ENCODE measurements at regions not wholly inside any gene's neighbourhood (a gene's known extent, or its start where the extent isn't known, plus 50 kb on each side); places are given as distances from the start of the nearest gene placed in this dataset.
"Not testable (repeated sequence)": the region's sequence is repeated elsewhere in the genome, so short reads cannot be mapped to it uniquely, and the experiment has no call there.

DNA sequence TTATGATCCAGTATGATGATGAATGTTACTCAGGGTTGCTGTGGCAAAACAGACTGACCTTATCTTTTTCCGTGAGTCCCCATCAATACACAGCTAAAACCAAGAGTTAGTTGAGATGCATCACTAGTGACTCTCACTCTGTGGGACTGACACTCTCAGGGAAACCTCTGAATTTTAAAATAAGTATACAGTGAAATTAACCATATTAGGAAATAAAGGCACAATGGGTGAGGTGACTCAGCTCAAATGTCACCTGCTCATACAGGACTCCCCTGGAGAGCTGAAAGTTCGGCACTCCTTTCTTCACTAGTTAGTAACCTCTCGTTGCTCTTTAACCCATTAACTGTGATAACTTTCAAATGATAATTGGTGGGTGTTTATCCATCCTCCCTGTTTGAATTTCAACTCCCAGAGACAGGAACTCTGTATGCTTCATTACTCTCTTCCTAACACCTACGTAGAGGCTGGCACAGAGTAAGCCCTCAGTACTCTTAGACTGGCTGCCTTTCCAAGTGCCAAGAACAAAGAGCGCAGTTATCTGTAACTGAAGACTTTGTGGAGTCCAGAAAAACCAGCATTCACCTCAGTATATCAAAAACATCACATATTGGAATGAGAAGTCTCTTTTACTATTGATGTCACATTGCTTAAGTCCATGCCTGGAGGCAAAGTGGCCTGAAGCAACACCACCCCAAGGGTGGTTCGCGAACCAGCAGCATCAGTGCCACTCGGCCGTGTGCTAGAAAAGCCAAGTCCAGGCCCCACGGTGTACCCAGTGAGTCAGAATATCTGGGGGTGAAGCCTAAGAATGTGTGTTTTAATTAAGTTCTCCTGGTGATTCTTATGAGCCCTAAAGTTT, 91.1 kb downstream of the NIBAN1 start:
- DNase-seq, result no peak

DNA sequence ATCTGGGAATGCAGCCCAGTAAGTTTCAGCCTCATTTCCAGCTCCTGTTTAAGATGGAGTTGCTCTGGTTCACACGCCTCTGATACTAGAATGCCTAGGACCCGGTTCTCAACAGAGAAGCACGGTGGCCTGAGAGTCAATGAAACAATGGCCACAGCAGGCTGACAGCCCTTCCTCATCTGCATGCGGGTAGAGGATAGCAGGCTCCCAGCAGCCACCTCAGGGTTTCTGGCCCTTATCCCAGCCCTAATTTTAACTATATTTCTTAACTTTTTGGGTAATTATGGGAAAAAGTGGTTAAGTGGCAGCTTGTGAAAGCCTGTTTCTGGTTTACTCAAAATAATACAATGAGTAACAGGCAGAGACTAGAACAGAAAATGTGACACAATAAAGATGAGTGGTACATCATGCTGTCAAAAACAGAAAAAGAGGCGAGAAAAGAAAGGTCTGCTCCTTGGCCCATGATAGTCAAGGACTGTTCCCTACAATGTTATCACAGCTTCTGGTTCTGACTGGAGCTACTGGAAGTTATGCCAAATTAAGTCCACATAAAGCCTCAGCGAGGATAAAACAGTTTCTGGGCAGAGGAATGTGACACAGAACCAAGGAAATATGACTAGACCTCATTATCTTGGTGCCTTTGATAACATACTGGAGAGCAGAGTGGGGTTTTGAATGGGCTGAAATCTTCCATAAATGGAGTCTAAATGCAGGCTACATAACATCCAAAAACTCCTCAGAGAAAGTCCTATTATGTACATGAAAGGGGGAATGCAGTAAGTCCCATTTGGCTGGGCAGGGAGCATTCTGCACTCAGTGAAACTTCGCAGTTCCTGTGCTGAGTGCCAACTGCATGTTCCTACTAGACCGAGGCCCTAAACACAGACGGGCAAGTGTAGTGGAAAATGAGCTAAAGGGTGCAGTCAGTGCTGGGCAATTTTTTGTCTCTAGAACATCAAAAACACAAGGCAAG, 92.1 kb downstream of the NIBAN1 start:
- DNase-seq, result no peak

DNA sequence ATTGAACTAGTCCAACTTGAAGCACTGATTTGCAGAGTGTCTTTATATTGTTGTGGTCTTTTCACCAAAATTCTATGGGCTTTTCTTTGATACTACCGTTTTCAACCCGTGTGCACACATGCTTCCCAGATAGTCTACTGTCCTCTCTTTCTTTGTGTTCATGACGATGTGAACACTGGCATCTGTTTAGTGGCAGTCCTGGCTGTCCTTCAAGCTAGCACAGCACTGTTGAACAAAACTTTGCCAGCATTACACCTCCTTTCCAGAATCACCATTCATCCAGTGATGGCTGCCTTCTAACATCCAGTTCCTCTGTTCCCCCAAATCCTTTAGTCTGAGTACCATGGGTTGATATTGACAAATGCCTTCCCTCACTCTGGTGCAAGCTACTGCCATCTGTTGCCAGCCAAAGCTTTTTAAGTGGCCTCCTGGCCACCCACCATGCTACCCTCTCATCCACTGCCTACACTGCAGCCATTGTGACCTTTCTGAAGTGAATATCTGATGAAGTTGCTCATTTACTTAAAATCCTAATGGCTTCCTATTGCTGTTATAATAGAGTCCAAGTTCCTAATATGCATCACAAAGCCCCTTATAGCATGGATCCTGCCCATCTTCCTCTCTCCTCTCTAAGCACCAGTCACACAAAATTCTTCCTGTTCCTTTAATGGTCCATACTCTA, 94.3 kb downstream of the NIBAN1 start:
- no peak for DNase-seq

DNA sequence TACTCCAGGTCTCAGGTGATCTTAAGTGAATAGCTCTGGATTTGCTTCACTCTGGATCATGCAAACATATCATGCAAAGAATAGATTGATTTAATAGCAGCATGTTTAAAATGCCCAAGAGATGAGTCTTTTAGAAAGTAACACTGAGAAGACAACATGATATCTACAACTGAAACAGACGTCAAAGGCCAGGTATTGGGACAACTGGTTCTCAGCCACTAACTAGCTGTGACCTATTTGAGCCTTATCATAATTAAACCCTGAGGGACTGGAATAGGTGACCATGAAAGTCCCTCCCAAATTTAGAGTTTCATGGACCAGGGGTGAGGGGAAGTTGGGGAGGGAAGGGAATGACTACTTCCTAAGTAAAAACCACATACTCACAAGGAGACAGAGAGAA, 95.7 kb downstream of the NIBAN1 start:
- no peak for DNase-seq

DNA sequence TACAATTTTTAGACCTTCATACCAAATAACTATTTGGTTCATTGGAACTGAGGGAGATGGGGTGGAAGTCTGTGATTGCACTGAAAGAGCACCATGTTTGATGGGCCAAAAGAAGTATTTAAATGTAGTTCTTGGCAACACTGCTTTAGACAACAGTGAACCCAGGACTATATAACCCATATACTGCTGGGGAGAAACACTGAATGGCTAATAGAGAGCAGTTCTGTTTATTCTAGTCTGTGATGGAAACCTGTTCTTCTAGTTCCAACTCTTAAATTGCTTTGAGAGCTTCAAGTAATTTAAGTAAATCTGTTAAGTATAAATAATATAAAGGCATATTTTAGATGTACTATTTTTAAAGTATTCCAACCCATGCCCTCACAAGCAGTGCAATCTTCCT, 96.3 kb downstream of the NIBAN1 start:
- DNase-seq, result no peak

DNA sequence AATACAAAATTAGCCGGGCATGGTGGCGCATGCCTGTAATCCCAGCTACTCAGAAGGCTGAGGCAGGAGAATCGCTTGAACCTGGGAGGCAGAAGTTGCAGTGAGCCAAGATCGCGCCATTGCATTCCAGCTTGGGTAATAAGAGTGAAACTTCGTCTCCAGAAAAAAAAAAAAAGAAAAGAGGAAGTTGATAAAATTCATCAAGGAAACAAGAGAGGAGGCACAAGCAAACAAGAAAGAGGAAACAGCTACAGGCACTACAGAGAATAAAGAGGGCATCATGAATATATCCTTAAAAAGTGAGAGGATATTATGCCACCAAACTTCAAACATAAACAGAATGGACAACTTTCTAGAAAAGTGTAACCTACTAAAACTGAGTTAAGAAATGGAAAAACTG, 98.3 kb downstream of the NIBAN1 start:
- DNase-seq, result not testable (repeated sequence)

DNA sequence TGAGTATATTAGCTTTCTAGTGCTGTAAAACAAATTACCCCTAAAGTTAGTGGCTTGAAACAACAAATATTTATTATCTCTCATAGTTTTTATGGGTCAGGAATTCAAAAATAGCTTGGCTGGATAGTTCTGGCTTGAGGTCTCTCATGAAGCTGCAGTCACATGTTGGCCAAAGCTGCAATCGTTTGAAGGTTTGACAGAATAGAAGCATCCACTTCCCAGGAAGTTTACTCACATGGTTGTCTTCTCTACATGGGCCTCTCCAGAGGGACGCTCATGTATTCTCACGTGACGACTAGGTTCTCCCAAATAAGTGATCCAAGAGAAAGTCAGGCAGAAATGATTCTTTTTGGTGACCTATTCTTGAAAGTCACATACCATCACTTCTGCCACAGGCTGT, 99.1 kb downstream of the NIBAN1 start:
- DNase-seq, result no peak

DNA sequence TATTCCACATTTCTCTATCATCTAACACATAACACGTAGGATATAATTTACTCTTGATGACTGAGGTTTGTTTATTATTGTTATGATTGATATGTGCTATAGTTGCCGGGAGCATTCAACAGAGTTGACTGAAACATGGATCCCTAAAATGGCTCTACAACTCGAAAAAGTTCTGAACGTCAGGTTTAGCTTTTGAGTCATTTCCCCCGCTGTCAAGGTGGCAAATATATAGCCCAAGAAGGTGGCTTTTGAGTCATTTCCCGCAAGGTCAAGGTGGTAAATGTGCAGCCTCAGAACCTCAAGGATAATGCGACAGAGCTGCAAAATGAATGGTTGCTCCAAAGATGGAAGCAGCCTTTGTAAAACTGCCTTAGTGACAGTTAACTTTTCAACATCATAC, 104.0 kb downstream of the NIBAN1 start:
- no peak for DNase-seq

DNA sequence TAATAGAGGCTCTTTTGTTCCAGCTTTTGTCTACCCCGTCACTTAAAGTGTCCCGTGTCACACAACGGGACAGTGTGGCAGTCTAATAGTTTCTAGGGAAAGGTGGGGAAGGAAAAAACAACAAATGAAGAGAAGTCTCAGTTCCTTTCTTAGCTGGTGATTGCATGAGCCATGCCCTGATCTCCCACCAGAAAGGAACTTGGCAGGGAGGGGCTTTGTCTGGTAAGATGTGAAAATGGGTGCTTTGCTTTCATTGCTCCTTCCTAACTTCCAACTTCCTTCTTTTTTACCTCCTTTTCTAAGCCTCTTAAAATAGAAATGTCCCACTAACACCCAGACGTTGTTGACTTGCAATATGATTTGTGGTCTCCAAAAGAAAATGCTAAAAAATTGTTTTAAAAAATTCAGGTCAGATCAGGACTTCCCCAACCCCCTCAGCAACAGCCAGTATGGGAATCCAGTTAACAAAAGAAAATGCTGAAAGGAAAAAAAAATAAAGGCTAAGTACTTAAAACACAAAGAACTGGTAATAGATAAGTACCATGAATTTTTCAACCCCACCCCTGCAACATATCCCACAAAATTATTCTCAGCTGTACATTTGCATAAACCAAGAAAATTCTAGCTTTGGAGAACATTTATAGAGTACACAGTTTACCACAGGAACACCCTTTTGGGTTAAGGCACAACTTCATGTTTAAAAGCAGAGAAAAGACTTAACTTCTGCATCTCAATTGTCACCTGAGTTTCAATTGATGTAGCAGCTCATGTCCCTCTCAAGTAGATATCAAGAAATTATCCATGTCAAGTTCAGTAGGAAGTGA, 106.2 kb downstream of the NIBAN1 start:
- no peak for DNase-seq

DNA sequence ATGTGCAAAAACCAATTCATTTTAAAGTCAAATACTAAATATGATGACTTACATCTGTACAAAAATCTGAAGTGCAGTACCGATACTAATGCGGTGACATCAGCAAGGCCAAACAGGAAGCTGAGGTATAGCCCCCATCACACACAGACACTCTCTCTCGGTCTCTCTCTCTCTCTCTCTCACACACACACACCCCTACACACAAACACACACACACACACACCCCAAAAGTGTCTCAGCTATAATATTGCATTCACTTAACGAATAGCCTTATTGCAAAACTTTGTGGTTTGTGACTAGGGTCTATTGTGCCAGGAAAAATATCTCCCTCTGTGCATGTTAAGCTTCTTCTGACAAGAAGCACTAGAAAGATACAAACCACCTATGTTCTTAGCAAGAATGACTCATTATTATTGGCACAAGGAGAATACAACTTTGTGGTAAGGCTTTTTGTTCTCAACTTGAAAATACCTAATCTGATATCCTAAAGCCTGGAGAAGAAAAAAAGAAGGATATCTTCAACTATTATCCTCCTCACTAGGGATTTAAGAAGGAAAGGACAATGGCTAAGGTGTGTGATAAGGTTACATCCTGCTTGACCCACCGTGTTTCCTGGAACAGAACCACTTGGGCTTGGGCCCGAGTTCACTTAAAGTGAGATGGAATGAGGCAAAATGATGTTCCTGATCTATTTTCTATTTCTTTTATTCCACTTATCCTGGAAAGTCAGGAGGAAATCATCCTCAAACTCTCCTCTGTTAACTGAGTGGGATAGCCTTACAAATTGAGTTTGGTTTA, 107.1 kb downstream of the NIBAN1 start:
- no peak for DNase-seq

DNA sequence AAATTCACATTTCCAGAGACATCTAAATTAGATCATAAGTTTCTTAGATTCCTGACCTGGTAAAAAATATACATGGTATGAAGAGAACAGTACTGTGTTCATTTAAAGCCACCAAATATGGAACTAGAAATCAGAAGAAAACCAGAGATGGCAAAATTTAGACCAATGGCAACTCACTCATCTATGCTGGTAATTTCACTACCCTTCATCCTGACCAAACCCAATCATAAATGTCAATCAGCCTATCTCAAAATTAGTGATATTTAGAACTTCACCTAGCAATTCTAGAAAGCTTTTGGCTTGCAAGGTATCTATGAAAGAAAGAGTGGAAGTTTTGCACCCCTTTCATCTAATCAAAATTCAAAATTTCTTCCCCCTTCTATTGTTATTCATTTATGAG, 107.7 kb downstream of the NIBAN1 start:
- DNase-seq, result no peak

DNA sequence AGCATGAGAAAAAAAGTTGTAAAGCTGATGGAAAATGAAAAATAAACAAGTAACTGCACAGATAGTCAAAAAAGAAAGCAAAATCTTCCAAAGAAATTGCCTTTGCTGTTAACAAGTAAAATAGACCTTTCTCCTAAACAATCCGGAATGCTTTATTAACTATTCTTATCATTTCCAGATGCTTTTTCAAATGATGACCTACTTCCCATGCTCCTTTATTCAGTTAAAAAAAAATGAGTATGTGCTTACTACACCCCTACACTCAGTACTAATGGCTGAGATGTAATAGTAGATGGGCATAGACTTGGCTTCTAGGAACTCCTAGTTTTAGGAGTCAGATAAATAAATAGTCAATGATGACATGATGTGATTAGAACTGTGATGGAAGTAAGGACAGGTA, 108.5 kb downstream of the NIBAN1 start:
- no peak for DNase-seq

DNA sequence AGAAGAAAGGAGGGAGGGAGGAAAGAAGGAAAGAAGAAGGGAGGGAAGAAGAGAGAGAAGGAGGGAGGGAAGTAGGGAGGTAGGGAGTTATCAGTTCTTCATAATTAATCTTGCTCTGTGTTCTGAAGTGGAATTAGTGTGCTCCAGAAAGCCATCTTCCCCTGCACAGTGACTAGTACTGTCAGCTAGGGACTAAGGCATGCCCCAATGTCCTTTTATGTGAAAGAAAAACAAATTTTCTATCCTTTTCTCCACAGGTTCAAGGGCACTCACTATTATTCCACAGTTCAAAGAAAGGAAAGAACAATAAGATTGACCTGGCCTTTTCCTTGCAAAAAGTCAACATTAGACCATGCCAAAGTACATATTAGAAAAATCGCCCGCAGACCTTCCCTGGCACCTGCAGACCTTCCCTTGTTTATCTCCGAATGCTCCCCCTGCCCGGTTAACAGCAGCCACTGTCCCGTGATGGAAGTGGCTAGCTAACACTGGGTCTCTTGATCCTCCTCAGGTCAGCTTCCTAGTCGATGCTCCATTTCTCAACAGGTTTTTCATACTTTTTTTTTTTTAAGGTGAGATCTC, 107.2 kb upstream of the EDEM3 start:
- DNase-seq, result peak; percentile 3

DNA sequence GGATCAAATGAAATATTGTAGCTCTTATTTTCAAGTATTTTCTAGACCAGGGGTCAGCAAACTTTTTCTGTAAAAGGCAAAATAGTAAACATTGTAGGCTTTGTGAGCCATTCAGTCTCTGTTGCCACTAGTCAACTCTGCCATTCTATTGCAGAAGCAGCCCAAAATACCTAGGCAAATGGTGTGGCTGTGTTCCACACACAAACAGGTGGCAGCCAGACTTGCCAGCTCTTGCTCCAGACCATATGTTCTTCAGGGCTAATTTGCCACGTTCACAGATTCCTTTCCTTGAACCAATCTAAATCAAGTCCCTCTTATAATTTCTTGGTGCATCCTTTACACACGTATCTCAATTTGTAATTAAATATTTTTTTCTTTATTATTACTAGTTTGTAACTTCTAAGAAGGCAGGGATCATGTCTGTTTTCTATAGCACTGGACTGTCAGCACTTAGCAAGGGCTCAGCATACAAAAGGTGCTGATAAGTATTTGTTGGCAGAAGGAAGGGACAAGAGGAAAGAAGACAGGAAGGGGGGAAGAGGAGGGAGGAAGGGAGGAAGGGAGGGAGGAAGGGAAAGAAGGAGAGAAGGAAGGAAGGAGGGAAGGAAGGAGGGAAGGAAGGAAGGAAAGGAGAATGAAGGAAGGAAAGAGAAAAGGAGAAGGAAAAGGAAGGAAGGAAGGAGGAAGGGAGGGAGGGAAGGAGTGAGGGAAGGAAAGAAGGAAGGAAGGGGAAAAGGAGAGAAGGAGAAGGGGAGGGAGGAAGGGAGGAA, 106.5 kb upstream of the EDEM3 start:
- no peak for DNase-seq

DNA sequence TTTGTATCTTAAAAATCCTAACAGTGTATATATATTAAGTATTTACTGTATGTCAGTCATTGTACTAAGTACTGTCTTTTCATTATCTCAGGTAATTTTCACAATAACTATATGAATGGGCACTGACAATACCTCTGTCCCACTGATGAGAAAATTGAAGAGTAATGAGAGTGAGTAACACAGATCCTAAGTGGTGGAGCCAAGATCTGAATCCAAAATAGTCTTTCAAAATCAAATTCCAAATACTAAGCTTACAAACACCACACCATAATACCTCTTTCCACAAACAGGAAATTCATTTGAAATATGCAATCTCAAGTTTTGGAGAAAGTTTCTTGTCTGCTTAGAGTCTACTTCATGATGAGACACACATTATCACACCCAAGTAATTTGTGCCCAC, 105.9 kb upstream of the EDEM3 start:
- no peak for DNase-seq

DNA sequence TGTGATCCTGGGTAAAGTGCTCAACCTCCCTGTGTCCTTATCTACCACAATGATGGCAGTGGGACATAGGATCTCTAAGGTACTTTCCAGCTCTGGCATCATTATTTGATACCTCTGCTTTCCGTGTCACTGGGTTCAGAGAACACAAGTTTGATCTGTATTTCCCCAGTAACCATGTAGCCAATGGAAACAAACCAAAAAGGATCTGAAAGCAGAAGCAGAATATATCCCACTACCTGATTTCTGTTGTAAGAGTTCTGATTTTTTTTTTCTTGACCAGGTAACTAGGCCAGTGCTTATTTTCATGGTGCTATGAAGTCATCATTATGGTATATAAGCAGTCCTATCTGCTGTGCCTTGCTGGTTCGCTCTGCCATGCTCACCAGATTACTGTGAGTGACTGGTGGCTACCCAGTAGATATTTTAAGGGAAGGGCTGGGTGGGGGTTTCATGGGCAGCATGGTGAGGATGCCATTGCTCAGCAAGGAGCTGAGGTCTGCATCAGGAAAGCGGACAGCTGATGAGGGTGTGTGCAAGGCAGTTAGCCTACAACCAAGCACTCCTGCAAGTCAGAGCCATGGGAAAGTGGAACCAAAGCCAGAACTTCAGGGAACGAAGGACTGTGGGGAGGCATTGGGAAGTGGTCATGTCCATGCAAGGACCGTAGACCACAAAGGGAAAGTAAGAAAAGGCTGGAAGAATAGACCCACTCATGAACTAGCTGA, 104.9 kb upstream of the EDEM3 start:
- DNase-seq, result no peak

DNA sequence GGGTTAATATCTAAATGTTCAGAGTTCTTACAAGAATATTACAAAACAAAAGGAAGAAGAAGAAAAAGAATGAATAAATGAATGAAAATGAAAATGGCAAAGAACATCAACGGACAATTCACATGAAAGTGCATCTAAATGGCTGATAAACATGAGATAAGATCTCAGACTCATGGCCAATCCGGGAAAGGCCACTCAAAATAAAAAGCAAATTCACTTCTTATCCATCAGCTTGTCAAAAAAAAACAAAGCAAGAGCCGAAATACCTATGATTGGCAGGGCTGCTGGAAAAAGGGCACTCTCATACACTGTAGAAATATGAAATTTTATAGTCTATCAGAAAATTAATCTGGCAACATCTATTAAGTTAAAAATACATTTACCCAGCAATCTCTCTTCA, 103.6 kb upstream of the EDEM3 start:
- no peak for DNase-seq

DNA sequence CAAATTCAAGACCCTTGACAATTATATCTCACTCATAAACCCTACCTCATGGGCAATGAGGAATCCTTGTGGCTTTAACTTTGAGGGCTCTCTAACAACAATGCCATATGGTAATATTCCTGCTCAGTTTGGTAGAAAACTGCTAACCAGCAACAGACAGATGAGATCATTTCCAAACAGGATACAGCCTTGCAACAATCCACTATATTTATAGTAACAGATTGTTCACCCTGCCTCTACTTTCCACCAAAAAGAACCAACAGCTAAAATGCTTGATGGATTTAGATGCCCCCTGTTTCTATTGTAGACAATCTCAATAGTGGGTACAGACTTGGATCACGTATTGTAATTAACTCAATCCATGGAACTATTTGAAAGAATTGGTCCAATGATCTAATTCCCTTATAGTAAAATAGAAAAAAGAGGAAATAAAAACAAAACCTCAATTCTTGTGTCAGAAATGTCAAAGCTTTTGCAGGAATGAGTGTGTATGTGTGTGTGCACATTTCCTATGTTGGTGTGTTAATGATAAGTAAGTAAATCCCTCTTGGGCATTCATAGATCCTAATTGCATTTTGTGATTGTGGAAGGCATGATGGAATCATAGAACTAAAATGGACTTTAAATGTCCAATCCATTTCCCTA, 100.0 kb upstream of the EDEM3 start:
- DNase-seq, result no peak

DNA sequence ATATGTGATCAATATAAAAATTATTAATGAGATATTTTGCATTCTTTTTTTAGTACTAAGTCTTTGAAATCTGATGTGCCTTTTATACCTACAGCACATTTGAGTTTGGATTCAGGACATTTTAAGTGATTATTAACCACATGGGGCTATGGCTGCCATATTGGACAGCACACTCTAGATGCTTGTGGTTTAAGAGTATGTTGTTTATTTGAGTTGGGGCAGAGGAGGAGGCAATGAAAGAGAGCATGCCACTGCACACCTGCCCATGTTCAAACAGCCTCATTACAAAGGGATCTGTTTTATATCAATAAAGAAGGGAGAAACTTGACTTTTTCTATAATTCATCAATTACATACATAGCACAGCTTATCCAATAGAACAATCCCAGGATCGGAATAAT, 99.4 kb upstream of the EDEM3 start:
- DNase-seq, result no peak

Data from NCI-H146 (cell line).